ENCODE measurements at regions not wholly inside any gene's neighbourhood (a gene's known extent, or its start where the extent isn't known, plus 50 kb on each side); places are given as distances from the start of the nearest gene placed in this dataset.

GRCh38 chr12:22880331-22880730, 255.4 kb downstream of the ETNK1 start:
- TF ChIP-seq CTCF (IDR thresholded peaks at IDR 0.05) (no peak), ATF2 (CRISPR knock-in tag; IDR thresholded peaks at IDR 0.05; ENCODE audit: borderline replicate concordance, low read depth) (no peak), ESRRA (CRISPR knock-in tag; IDR thresholded peaks at IDR 0.05; ENCODE audit: borderline replicate concordance) (no peak), IRF1 (CRISPR knock-in tag; IDR thresholded peaks at IDR 0.05) (no peak), MLX (CRISPR knock-in tag; IDR thresholded peaks at IDR 0.05) (no peak), ATF3 (CRISPR knock-in tag; conservative IDR thresholded peaks at IDR 0.05) (no peak), NR3C1 (CRISPR knock-in tag; conservative IDR thresholded peaks at IDR 0.05; ENCODE audit: low read depth) (no peak)
